GM21619 (cell line): ENCODE measurements at regions not wholly inside any gene's neighbourhood (a gene's known extent, or its start where the extent isn't known, plus 50 kb on each side); places are given as distances from the start of the nearest gene placed in this dataset.
"Not testable (repeated sequence)": the region's sequence is repeated elsewhere in the genome, so short reads cannot be mapped to it uniquely, and the experiment has no call there.

Experiments used
- ATAC-seq: cut with Tn5 transposase; IDR thresholded peaks from one replicate; pipeline ENCODE4 v1.9.1; 2021; ENCODE audit not compliant: unreplicated experiment

DNA sequence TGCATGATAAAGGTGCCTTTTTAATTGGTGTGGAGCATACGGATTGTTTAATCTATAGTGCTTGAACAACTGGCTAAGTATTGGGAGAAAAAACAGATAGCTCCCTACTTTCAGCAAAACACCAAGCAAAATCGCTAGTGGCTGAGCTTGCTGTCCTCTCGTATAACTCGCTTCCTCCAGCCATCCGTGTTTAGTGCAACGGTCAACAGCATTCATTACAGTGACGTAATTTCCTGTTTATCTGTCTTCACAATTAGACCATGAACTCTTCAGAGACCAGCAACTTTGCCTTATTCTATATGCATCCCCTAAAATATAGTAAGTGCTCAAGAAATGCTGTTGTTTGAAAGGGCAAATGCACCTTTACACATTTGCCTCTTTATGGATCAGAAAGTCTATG, 511.9 kb downstream of the HAPSTR1 start:
- ATAC-seq = no peak

DNA sequence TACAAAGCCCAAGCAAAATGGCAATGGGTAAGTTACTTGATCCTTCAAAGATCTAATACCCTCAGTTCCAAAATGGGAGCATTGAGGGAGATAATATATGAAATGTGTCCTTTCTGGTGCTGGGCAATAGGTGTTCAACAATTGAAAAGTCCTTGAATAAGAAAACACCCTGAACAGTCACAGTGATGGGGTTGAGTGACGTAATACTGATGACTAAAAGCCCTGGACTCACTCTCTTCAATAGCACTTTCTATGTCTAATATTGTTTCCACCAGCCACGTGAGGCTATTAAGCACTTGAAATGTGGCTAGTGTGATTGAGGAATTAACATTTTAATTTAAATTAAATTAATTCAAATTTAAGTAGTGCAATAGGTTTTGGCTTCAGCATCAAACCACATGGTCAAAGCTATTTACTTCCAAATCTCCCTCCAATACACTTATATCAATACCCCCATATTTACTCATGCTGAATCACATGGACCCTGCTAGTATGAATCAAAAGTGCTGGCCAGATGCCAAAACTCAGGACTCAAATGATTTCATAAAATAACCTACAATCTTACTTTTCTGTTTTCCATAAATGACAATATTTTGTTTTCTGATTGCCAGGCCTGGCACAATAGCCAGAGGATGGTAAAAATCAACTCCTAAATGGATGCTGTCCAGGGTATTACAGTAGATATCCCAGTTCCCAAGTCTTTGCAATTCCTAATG, 516.2 kb downstream of the HAPSTR1 start:
- ATAC-seq = no peak

- no peak for ATAC-seq
These were observed 519.3 kb downstream of the HAPSTR1 start for GRCh38 chr16:9610727-9611126.

DNA sequence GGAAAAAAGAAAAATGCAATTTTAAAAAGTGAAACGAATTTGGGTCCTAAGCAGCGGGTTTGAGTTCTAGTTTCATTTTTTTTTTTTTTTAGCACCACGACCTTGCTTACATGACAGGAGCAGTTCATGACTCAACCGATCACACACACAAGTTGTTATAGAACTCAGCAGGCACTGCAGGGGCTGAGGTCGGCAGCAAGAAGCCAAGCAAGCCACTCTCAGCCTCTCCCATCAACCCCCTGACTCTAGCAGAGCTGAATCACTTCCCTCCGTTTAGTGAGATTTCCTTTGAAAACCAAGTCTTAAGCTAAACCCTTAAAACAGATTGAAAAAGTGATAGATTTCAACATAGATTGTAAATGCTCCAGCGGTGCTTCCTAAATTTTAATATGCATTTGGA, 520.8 kb downstream of the HAPSTR1 start:
- no peak for ATAC-seq

- no peak for ATAC-seq
These were observed 522.9 kb downstream of the HAPSTR1 start for GRCh38 chr16:9614389-9614788.

DNA sequence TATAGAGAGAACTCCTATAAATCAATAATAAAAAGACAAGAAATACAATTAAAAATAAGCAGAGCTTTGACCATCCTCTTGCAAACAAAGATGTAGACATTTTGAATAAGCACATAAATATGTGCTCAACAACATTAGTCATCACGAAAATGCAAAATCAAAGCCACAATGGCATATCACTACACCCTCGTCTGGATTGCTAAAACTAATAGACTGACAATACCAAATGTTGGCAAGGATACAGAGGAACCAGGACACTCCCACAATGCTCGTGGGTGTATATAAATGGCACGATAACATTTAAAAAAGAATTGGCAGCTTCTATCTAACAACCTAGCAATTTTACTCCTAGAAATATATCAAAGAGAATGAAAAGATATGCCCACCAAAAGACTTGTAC, 530.8 kb downstream of the HAPSTR1 start:
- no peak for ATAC-seq

DNA sequence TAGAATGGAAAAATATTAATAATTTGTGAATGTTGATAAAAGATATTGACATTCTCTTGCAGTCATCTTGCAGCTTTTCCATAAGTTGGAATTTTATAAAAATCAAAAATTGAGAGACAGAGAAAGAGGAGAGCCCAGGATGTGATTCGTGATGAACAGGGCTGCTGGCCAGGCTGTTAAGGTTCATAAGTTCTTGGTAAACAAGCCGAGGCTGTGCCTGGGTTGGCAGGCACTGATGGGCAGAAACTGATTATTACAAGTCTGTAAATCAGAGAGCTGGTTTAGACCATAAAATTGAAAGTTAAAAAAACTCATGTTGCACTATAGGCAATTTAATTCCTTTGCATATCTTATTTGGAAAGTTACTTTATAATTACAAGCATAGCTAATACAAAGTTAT, 533.7 kb downstream of the HAPSTR1 start:
- no peak for ATAC-seq

GRCh38 chr16:9627427-9627826, 536.0 kb downstream of the HAPSTR1 start:
- ATAC-seq = no peak

GRCh38 chr16:9630119-9630518, 538.7 kb downstream of the HAPSTR1 start:
- no peak for ATAC-seq

- ATAC-seq = no peak
These were observed 539.5 kb downstream of the HAPSTR1 start for GRCh38 chr16:9630985-9631384.

GRCh38 chr16:9633844-9634243, 542.4 kb downstream of the HAPSTR1 start:
- ATAC-seq = no peak

DNA sequence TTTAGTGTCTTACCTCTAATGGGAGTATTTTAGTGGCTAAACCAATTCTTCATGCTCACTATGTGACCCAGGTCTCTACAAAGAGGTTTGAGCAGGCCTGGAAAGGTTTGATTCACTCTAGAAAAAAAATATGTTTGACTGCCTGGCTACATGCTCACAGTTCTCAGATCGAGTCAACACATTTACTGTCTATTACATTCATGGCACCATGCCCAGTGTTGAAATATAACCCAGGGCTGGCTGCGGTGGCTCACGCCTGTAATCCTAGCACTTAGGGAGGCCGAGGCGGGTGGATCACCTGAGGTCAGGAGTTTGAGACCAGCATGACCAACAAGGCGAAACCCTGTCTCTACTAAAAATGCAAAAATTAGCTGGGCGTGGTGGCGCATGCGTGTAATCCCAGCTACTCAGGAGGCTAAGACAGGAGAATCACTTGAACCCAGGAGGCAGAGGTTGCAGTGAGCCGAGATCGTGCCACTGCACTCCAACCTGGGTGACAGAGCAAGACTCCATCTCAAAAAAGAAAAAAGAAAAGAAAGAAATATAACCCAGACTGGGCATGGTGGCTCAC, 543.8 kb downstream of the HAPSTR1 start:
- not testable (repeated sequence) for ATAC-seq

DNA sequence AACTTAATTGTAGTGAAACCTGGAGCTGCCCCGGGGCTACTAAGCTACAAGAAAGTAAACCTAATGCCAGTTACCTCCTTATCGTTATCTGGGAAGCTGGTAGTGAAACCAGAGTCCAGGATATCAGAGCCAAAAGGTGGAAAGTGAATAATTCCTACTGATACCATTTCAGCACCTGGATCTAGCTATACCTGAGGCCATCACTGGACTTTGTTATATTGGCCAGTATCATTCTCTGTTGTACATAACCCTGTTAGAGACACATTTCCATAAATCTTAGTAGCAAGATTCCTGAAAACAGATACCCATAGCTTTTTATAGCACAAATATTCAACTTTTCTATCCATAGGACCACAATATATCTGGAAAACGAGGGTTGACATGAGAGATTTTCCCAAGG, 538.0 kb downstream of the GRIN2A start:
- ATAC-seq = no peak

DNA sequence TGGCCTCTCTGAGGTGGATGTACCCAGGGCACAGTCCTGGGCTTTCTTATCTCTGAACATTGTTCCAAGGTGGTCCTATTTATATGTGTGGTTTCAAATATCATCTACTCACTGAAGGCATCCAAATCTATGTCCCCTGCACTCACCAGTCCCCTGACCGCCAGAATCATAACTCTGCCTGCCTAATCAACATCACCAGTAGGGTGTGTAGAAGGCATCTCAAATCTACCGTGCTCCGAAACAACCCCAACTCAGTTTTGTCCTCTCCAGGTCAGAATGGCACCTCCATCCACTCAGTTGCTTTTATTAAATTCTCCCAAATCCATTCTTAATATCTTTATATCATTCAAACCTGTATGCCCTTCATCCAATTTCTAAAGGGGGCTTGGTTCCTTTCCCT, 536.3 kb downstream of the GRIN2A start:
- ATAC-seq = no peak

GRCh38 chr16:9647981-9648701, 534.1 kb downstream of the GRIN2A start:
- no peak for ATAC-seq

DNA sequence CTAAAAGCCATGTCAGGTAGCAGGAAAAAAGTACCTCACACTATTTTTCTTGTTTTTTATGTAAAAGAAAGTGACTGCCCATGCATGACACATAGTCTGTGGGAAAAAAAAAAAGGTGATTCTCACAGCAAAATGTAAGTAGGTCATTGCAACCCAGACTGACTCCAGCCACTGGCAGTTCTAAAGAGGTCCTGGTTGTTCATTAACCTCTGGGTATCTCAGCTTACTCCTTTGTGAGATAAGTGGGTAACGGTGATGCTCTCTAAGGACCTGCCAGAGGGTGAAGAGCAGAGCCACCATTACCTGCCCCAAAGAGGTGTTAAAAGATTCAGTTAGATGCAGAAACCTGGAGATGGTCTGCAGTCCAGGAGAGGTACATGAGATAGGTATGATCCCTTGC, 531.9 kb downstream of the GRIN2A start:
- no peak for ATAC-seq

DNA sequence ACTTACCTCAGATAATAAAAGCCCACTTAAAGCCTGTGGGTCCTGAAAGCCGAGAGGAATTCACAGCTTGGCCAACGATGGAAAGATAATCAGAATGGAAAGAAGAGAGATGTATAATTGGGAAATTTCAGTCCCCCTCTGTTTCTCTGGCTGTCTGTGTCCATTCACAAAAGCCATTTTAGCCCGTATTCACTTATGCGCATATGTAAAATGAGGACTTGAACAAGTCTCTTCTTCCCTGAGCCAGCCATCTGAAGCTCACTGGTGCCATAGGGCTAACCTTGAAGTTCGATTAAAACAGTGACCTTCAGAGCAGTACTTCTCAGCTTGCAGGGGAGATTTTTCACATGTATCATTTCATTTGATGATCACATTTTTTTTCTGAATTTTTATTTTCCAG, 527.2 kb downstream of the GRIN2A start:
- no peak for ATAC-seq

- no peak for ATAC-seq
These were observed 524.6 kb downstream of the GRIN2A start for GRCh38 chr16:9657641-9658040.

DNA sequence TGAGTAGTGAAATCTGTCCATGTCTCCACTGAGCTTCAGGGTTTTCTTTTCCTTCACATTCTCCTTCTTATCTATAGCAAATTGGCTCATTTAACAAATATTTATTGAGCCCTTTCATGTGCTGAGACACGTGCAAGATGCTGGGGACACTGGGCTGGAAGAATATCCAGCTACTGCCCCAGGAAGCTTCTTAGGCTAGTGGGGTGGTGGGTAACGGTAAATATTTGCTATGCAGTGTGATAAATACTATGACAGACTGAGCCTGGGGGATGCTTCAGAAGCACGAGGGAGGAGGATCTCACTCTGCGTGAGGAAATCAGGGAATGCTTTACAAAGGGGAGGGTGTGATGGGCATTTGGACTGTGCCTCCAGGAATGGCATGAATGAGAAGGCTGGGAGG, 524.1 kb downstream of the GRIN2A start:
- no peak for ATAC-seq

GRCh38 chr16:9658586-9658985, 523.6 kb downstream of the GRIN2A start:
- ATAC-seq = no peak

DNA sequence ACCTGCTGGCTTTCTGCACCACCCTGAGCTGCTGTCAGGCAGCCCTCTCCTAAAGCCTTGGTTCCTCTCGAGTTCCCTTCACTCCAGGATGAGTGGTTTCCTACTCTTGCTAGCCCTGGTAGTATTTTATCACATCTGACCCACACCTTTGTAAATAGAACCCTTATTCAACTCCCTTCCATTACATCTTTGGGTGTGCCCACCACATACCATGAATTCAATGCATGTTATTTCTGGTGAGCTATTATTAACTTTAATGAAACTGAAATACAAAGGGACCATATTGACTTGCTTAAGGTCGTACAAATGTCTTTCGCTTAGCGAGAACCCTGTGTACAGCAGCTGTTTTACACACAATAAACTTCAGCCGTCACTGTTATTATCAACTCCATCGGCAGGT, 521.3 kb downstream of the GRIN2A start:
- no peak for ATAC-seq

DNA sequence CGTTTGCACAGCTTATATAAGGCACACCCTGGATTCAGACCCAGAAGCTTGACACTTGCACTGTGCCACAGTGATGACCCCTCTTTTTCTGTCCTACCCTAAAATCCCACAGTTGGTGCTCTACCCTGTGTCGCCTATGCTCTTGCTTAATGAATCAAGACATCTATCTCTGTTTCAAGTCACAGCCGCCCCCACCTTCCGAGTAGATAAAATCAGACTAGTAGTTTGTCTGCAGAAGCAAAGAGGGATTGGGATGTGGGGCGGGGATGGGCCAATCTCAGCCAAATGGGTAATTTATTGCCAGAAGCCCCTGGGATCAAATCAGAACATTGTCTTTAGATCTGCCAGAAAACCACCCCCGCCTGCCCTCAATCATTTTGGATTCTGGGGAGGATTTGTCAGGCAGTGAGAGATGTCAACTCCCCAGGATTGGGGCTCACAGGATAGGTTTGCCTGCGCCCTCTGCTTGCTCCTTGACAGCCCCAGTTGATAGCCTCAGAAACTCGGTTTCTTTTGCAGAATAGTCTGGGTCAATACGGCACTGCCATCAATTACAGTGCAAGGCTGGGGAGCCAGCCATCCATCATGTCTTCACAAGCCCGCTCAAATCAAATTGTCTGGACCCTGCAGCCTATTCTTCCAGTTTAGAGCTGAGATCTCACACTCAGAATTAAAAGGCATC, 520.8 kb downstream of the GRIN2A start:
- ATAC-seq = no peak
